GM23338 (cell line): ENCODE measurements at regions not wholly inside any gene's neighbourhood (a gene's known extent, or its start where the extent isn't known, plus 50 kb on each side); places are given as distances from the start of the nearest gene placed in this dataset.

Experiments
- ATAC-seq: fragments of 200-7000 bp; cut with Tn5 transposase; 3 replicates; pipeline ENCODE4 v1.9.1; 2020
- DNase-seq: peaks from one replicate; pipeline ENCODE4 v3.0.0-alpha.2; 2015; ENCODE audit warnings: low spot score
- H2AFZ ChIP-seq: fragments of 200-600 bp; sonication (generic); 2 replicates; pipeline ENCODE4 v1.8.0; 2016; ENCODE audit warnings: antibody characterized with exemption, mild to moderate bottlenecking, moderate library complexity
- H3F3A ChIP-seq: fragments of 200-600 bp; sonication (generic); replicated peaks from 2 replicates; pipeline ENCODE4 v1.8.0; 2017; ENCODE audit warnings: antibody characterized with exemption, mixed run types, low read depth
- H3K27ac ChIP-seq: fragments of 200-600 bp; sonication (generic); 2 replicates; pipeline ENCODE4 v1.6.1; 2016; ENCODE audit warnings: low read depth
- H3K27me3 ChIP-seq: fragments of 200-600 bp; sonication (generic); 2 replicates; pipeline ENCODE4 v1.8.0; 2016; ENCODE audit warnings: mild to moderate bottlenecking, mixed run types, moderate library complexity; ENCODE audit not compliant: insufficient read depth
- H3K36me3 ChIP-seq: fragments of 200-600 bp; sonication (generic); 2 replicates; pipeline ENCODE4 v1.8.0; 2016; ENCODE audit warnings: mild to moderate bottlenecking; ENCODE audit not compliant: insufficient read depth
- H3K4me1 ChIP-seq: fragments of 200-600 bp; sonication (generic); 2 replicates; pipeline ENCODE4 v1.8.0; 2016; ENCODE audit warnings: mild to moderate bottlenecking, moderate library complexity; ENCODE audit not compliant: insufficient read depth
- H3K4me2 ChIP-seq: fragments of 200-600 bp; sonication (generic); 2 replicates; pipeline ENCODE4 v1.7.1; 2017; ENCODE audit warnings: mixed run types
- H3K4me3 ChIP-seq: fragments of 200-600 bp; sonication (generic); 2 replicates; pipeline ENCODE4 v1.6.1; 2016; ENCODE audit warnings: mixed run types
- H3K79me2 ChIP-seq: fragments of 200-600 bp; sonication (generic); replicated peaks from 2 replicates; pipeline ENCODE4 v1.8.0; 2017; ENCODE audit warnings: mild to moderate bottlenecking; ENCODE audit not compliant: insufficient read depth
- H3K9me2 ChIP-seq: fragments of 200-600 bp; sonication (generic); 2 replicates; pipeline ENCODE4 v1.8.0; 2017; ENCODE audit not compliant: insufficient read depth
- H4K20me1 ChIP-seq: fragments of 200-600 bp; sonication (generic); replicated peaks from 2 replicates; pipeline ENCODE4 v1.8.0; 2017; ENCODE audit warnings: mild to moderate bottlenecking; ENCODE audit not compliant: insufficient read depth
- H3K27ac Mint-ChIP-seq: 2 replicates; pipeline ENCODE4 v1.8.0; 2020; ENCODE audit warnings: inconsistent platforms, mild to moderate bottlenecking, moderate library complexity, mixed read lengths
- H3K27me3 Mint-ChIP-seq: 3 replicates; pipeline ENCODE4 v1.8.0; 2022; ENCODE audit warnings: low read depth, mild to moderate bottlenecking, moderate library complexity, mixed read lengths, inconsistent platforms; ENCODE audit not compliant: insufficient read depth, poor library complexity
- H3K36me3 Mint-ChIP-seq: 3 replicates; pipeline ENCODE4 v1.8.0; 2021; ENCODE audit warnings: low read depth, mild to moderate bottlenecking, inconsistent platforms, moderate library complexity, mixed read lengths
- H3K4me1 Mint-ChIP-seq: 3 replicates; pipeline ENCODE4 v1.8.0; 2020; ENCODE audit warnings: mild to moderate bottlenecking, inconsistent platforms, mixed read lengths
- H3K4me3 Mint-ChIP-seq: 3 replicates; pipeline ENCODE4 v1.8.0; 2021; ENCODE audit warnings: moderate library complexity, mild to moderate bottlenecking, inconsistent platforms, mixed read lengths
- H3K9me3 Mint-ChIP-seq: 3 replicates; pipeline ENCODE4 v1.8.0; 2020; ENCODE audit warnings: moderate library complexity, mild to moderate bottlenecking, inconsistent platforms, mixed read lengths
- CREB1 ChIP-seq: fragments of 250-450 bp; sonication (Bioruptor Pico); IDR thresholded peaks from 2 replicates; pipeline ENCODE4 v1.5.0; 2020; ENCODE audit warnings: low read depth, mild to moderate bottlenecking, moderate library complexity
- EZH2phosphoT487 ChIP-seq: fragments of 200-600 bp; sonication (generic); IDR thresholded peaks from one replicate; pipeline ENCODE4 v1.8.1; 2018; ENCODE audit warnings: antibody characterized with exemption; ENCODE audit not compliant: unreplicated experiment
- JUNB ChIP-seq: IDR thresholded peaks from one replicate; pipeline ENCODE4 v1.6.1; 2016; ENCODE audit warnings: antibody characterized with exemption; ENCODE audit not compliant: unreplicated experiment
- POLR2AphosphoS5 ChIP-seq: IDR thresholded peaks from 2 replicates; pipeline ENCODE4 v1.6.1; 2016; ENCODE audit warnings: antibody characterized with exemption, low read depth
- REST ChIP-seq: IDR thresholded peaks from one replicate; pipeline ENCODE4 v1.6.1; 2018; ENCODE audit warnings: antibody characterized with exemption; ENCODE audit not compliant: unreplicated experiment
- STAT1 ChIP-seq: IDR thresholded peaks from one replicate; pipeline ENCODE4 v1.6.1; 2016; ENCODE audit warnings: antibody characterized with exemption; ENCODE audit not compliant: unreplicated experiment
- ZNF114 ChIP-seq: fragments of 250-450 bp; sonication (Bioruptor Pico); IDR thresholded peaks from 2 replicates; pipeline ENCODE4 v1.5.0; 2020; ENCODE audit warnings: mild to moderate bottlenecking, moderate library complexity
- ZNF331 ChIP-seq: fragments of 250-450 bp; sonication (Bioruptor Pico); IDR thresholded peaks from 2 replicates; pipeline ENCODE4 v1.5.0; 2020; ENCODE audit warnings: low read depth, mild to moderate bottlenecking, moderate library complexity
- TF ChIP-seq, protein P1 (sequence below), 2 experiments: fragments of 200-600 bp in 1 of 2; sonication (generic) in 1 of 2; conservative IDR thresholded peaks; 2 replicates each; pipeline versions ENCODE4 v1.5.1 to v1.6.1; 2016 to 2017; ENCODE audit warnings: antibody characterized with exemption in 2 of 2, low read depth in 2 of 2, mild to moderate bottlenecking in 2 of 2, moderate library complexity in 1 of 2
- TF ChIP-seq, protein P2 (sequence below): fragments of 250-450 bp; sonication (Bioruptor Pico); IDR thresholded peaks from 2 replicates; pipeline ENCODE4 v1.5.0; 2020; ENCODE audit warnings: mild to moderate bottlenecking, moderate library complexity
- TF ChIP-seq, protein P3 (sequence below): IDR thresholded peaks from 2 replicates; pipeline ENCODE4 v1.6.1; 2016; ENCODE audit warnings: antibody characterized with exemption

GRCh38 chr6:122322824-122323223 is 76.6 kb upstream of the HSF2 start (continued):
- TF ChIP-seq, protein P1, sequence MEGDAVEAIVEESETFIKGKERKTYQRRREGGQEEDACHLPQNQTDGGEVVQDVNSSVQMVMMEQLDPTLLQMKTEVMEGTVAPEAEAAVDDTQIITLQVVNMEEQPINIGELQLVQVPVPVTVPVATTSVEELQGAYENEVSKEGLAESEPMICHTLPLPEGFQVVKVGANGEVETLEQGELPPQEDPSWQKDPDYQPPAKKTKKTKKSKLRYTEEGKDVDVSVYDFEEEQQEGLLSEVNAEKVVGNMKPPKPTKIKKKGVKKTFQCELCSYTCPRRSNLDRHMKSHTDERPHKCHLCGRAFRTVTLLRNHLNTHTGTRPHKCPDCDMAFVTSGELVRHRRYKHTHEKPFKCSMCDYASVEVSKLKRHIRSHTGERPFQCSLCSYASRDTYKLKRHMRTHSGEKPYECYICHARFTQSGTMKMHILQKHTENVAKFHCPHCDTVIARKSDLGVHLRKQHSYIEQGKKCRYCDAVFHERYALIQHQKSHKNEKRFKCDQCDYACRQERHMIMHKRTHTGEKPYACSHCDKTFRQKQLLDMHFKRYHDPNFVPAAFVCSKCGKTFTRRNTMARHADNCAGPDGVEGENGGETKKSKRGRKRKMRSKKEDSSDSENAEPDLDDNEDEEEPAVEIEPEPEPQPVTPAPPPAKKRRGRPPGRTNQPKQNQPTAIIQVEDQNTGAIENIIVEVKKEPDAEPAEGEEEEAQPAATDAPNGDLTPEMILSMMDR (conservative IDR thresholded peaks at IDR 0.05; ENCODE audit: low read depth in 2 of 2) = no peak
- TF ChIP-seq, protein P2, sequence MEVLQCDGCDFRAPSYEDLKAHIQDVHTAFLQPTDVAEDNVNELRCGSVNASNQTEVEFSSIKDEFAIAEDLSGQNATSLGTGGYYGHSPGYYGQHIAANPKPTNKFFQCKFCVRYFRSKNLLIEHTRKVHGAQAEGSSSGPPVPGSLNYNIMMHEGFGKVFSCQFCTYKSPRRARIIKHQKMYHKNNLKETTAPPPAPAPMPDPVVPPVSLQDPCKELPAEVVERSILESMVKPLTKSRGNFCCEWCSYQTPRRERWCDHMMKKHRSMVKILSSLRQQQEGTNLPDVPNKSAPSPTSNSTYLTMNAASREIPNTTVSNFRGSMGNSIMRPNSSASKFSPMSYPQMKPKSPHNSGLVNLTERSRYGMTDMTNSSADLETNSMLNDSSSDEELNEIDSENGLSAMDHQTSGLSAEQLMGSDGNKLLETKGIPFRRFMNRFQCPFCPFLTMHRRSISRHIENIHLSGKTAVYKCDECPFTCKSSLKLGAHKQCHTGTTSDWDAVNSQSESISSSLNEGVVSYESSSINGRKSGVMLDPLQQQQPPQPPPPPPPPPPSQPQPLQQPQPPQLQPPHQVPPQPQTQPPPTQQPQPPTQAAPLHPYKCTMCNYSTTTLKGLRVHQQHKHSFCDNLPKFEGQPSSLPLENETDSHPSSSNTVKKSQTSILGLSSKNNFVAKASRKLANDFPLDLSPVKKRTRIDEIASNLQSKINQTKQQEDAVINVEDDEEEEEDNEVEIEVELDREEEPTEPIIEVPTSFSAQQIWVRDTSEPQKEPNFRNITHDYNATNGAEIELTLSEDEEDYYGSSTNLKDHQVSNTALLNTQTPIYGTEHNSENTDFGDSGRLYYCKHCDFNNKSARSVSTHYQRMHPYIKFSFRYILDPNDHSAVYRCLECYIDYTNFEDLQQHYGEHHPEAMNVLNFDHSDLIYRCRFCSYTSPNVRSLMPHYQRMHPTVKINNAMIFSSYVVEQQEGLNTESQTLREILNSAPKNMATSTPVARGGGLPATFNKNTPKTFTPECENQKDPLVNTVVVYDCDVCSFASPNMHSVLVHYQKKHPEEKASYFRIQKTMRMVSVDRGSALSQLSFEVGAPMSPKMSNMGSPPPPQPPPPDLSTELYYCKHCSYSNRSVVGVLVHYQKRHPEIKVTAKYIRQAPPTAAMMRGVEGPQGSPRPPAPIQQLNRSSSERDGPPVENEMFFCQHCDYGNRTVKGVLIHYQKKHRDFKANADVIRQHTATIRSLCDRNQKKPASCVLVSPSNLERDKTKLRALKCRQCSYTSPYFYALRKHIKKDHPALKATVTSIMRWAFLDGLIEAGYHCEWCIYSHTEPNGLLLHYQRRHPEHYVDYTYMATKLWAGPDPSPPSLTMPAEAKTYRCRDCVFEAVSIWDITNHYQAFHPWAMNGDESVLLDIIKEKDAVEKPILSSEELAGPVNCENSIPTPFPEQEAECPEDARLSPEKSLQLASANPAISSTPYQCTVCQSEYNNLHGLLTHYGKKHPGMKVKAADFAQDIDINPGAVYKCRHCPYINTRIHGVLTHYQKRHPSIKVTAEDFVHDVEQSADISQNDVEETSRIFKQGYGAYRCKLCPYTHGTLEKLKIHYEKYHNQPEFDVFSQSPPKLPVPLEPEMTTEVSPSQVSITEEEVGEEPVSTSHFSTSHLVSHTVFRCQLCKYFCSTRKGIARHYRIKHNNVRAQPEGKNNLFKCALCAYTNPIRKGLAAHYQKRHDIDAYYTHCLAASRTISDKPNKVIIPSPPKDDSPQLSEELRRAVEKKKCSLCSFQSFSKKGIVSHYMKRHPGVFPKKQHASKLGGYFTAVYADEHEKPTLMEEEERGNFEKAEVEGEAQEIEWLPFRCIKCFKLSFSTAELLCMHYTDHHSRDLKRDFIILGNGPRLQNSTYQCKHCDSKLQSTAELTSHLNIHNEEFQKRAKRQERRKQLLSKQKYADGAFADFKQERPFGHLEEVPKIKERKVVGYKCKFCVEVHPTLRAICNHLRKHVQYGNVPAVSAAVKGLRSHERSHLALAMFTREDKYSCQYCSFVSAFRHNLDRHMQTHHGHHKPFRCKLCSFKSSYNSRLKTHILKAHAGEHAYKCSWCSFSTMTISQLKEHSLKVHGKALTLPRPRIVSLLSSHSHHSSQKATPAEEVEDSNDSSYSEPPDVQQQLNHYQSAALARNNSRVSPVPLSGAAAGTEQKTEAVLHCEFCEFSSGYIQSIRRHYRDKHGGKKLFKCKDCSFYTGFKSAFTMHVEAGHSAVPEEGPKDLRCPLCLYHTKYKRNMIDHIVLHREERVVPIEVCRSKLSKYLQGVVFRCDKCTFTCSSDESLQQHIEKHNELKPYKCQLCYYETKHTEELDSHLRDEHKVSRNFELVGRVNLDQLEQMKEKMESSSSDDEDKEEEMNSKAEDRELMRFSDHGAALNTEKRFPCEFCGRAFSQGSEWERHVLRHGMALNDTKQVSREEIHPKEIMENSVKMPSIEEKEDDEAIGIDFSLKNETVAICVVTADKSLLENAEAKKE (CRISPR knock-in tag) = no peak
- TF ChIP-seq EZH2phosphoT487 (no peak), POLR2AphosphoS5 (no peak), JUNB (no peak)

- Mint-ChIP-seq H3K36me3 (no peaks in the 10 kb centered on the region), H3K27ac (no peak overlapping the region), H3K27me3 (no peaks in the 10 kb centered on the region), H3K4me1 (no peaks in the 10 kb centered on the region), H3K9me3 (peaks cover 7% of the 10 kb centered on the region; the same call in 2 of the 3 replicates), H3K4me3 (no peak overlapping the region)
- no peaks in the 10 kb centered on the region for H3K4me1 ChIP-seq
- H3K36me3 ChIP-seq = no peaks in the 10 kb centered on the region
- H3K4me2 ChIP-seq = no peak overlapping the region
- DNase-seq = no peak
- H3K9me2 ChIP-seq = peaks cover 3% of the 10 kb centered on the region; the same call in 1 of the 2 replicates
- H3K4me3 ChIP-seq = no peak overlapping the region
- no peak overlapping the region for H3K27ac ChIP-seq
- no peaks in the 10 kb centered on the region for H3F3A ChIP-seq
- H2AFZ ChIP-seq = no peak overlapping the region
- no peak for ATAC-seq
- TF ChIP-seq EZH2phosphoT487 (no peak), ZNF114 (CRISPR knock-in tag) (no peak), CREB1 (CRISPR knock-in tag) (no peak), REST (no peak), ZNF331 (CRISPR knock-in tag) (no peak), STAT1 (no peak)
- TF ChIP-seq, protein P3, sequence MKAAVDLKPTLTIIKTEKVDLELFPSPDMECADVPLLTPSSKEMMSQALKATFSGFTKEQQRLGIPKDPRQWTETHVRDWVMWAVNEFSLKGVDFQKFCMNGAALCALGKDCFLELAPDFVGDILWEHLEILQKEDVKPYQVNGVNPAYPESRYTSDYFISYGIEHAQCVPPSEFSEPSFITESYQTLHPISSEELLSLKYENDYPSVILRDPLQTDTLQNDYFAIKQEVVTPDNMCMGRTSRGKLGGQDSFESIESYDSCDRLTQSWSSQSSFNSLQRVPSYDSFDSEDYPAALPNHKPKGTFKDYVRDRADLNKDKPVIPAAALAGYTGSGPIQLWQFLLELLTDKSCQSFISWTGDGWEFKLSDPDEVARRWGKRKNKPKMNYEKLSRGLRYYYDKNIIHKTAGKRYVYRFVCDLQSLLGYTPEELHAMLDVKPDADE = no peak
- H4K20me1 ChIP-seq = no peaks in the 10 kb centered on the region
- no peaks in the 10 kb centered on the region for H3K79me2 ChIP-seq
- H3K27me3 ChIP-seq = no peaks in the 10 kb centered on the region
These were observed 76.1 kb upstream of the HSF2 start for GRCh38 chr6:122323361-122323760.
